Inflammatory macrophage (primary cell): ENCODE measurements at regions not wholly inside any gene's neighbourhood (a gene's known extent, or its start where the extent isn't known, plus 50 kb on each side); places are given as distances from the start of the nearest gene placed in this dataset.
A peak's percentile ranks its signal among the peaks of the same experiment; 100 is the strongest.

ENCODE experiments used
- DNase-seq, 2 donors: peaks; one replicate each; pipeline ENCODE4 v3.0.0-alpha.2; 2020 to 2022

DNA sequence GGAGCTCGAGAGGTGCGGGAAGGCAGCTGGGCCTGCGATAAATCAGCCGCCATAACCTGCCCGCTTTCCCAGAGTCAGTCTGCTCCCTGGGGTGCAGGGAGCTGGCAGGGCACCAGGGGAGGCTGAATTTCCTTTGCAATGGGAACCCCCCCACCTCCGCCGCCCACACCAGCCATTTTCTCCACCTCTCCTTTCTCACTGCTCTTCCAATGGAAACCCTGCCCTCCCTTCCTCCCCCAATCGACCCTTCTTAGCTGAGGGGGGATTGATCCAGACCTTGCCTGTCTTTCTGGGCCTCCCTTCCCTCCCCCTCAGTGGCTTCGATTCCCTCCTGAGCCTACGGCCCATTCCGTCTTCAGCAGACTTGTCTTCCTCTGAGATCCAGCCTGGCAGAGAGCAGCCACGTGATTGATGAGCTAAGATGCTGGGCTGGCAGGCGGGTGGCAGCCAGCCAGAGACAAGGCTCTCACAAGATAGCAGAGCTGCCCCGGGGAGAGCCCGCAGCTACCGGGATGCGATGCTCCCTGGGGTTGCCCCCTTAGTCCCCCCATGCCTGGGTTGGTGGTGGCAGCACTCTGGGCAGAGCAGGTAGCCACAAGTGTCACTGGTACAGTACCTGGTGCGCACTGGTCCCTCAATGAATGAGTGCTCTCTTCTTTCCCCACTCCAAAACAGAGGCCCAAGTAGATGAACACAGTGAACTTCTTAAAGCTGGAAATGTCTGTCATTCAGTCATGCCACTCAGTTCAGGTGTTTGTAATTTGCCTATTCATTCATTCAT is 53.7 kb upstream of the FABP6 start:
- DNase-seq, result no peak

DNA sequence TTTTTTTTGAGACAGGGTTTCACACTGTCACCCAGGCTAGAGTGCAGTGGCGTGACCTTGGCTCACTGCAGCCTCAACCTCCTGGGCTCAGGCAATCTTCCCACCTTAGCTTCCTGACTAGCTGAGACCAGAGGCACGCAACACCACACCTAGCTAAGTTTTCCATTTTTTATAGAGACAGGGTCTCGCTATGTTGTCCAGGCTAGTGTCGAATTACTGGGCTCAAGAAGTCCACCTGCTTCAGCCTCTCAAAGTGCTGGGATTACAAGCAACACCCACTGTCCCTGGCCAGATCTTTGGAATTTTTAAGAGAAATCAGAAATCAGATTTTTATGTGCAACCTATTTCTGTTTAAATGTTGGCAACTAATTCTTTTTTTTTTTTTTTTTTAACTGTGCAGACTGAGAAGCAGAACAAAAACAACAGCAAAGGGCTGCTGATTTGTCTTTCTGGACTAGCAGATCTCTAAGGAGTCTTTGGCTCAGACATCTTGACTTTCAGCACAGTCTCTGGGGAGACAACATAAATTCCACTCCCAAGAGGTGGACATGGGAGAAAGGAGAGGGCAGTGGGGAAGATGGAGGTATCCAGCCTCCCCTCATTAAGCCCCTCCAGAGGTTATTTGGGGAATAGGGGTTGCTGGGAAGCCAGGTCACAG is 54.4 kb upstream of the FABP6 start:
- no peak for DNase-seq

DNA sequence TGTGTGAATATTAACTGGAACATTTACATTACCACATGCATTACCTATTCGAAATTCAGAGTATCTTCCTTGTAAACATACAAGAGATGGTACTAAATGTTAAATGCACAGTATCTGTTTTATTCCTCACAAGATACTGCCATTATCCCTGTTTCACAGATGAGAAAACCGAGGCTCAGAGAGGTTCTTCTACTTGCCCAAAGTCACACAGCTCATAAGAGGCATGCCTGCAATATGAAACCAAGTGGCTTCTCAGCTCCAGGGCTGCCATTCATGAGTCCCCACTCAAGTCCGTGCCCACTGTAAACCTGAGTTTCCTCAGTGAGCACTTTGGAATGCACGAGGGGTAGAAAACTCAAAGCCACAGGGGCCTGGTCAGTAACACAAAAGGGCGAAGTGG is 55.0 kb upstream of the FABP6 start:
- DNase-seq, result no peak

DNA sequence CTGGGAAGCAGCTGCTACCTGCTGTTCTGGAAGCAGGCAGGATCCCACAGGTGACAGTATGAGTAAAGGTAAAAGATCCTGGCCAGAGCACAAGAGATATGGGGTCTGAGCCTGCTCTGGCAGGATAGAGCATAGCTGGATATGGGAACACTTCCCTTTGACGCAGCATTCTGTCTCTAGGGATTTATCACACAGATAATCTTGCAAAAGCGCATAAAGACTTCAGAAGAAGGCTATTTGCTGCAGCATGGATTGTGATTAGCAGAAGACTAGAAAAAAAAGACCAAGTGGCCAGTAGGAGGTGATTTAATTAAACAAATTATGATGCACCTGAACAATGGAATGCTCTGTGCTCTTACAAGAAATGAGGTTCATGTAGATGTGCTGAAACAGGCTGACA is 52.4 kb upstream of the PWWP2A start:
- DNase-seq, result no peak

DNA sequence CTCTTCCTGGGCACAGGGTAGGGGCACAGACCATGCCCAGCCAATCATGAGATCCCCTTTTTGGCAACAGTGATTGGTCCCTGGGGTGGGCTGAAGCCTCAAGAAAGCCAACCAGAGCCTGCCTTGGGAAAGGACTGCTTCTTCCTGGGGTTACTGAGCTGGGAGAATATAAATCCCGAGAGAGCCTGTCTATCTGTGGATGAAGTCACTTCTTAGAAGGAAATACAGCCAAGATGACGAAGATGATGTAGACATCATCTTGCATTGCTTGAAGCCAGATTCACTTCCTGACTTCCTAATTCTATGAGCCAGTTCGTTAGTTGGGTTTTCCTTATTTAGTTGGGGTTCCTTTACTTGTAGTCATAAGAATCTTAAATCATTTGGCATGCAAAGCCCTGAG is 50.1 kb upstream of the PWWP2A start:
- peak; percentile 63 to 66 for DNase-seq
